HG02759 (cell line): ENCODE measurements at regions not wholly inside any gene's neighbourhood (a gene's known extent, or its start where the extent isn't known, plus 50 kb on each side); places are given as distances from the start of the nearest gene placed in this dataset.
"Not testable (repeated sequence)": the region's sequence is repeated elsewhere in the genome, so short reads cannot be mapped to it uniquely, and the experiment has no call there.

Source experiments
- ATAC-seq: cut with Tn5 transposase; IDR thresholded peaks from one replicate; pipeline ENCODE4 v1.9.1; 2021; ENCODE audit warnings: mild to moderate bottlenecking, moderate library complexity; ENCODE audit not compliant: unreplicated experiment

DNA sequence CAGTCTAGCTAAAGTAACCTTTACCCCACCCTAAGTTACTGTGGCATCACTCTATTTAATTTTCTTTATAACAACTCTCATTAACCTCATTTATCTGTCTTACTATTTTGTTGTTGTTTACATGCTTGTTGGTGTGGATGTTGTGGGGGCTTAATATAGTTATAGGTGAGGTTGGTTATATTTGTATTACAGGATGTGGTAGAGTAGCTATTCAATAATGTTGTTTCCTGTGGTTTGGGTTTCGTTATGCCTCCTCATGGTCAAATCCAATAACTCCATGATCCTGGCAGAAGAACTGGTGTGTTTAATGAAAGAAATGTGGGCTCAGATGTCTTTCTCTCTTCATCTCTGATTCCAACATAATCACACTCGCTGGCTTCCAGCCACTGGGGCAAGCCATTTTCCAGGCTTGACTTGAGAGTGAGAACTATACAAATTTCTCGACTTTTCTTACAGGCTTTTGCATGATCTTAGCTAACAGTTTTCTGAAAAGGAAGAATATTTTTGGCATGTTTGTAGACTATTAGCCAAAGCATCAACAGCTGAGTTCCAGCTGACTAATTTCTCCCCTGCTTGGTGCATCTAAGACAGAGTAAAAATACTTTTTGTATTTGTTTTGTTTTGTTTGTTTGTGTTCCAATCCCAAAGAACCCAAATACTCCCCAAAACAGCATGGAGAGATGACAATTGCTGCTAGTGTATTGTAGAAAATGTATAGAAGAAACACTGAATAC lies 303.7 kb upstream of the PAPPA start:
- ATAC-seq = no peak

- no peak for ATAC-seq
Measured at GRCh38 chr9:115850548-115851304, 302.9 kb upstream of the PAPPA start.

GRCh38 chr9:115855458-115856133 lies 298.0 kb upstream of the PAPPA start:
- no peak for ATAC-seq

DNA sequence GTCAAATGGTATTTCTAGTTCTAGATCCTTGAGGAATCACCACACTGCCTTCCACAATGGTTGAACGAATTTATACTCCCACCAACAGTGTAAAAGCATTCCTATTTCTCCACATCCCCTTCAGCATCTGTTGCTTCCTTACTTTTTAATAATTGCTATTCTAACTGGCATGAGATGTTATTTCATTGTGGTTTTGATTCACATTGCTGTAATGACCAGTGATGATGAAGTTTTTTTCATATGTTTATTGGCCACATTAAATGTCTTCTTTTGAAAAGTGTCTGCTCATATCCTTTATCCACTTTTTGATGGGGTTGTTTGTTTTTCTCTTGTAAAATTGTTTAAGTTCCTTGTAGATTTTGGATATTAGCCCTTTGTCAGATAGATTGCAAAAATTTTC lies 295.2 kb upstream of the PAPPA start:
- not testable (repeated sequence) for ATAC-seq

DNA sequence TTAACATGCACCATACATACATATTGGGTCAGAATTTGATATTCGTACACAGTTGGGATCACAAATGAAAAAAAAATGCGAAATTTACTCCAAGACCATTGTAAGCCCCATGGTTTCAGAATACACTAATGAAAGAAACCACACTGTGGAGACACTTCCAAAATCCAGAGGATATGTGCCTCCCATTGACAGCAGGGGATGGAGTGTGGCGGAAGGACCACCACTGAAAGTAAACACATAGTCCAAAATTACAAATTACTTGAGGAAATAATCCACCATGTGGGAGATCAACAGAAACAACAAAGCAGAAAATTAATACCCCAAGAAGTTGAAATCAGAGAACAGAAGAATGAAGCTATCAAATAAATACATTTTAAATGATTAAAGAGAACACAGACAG lies 291.6 kb upstream of the PAPPA start:
- no peak for ATAC-seq

DNA sequence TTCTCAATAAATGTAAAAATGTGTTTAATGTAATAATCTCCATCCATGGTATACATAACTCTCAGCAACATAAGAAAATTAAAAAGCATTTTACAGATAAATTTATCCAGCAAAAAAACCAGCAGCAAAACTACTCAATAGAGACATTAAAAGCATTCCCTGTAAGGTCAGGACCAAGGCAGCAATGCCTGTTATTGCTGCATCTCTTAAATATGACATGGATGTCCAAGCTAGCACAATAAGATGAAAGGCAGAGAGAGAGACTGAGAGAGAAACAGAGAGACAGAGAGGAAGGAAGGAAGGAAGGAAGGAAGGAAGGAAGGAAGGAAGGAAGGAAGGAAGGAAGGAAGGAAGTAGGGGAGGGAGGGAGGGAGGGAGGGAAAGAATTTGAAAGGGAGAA lies 289.0 kb upstream of the PAPPA start:
- ATAC-seq = no peak

DNA sequence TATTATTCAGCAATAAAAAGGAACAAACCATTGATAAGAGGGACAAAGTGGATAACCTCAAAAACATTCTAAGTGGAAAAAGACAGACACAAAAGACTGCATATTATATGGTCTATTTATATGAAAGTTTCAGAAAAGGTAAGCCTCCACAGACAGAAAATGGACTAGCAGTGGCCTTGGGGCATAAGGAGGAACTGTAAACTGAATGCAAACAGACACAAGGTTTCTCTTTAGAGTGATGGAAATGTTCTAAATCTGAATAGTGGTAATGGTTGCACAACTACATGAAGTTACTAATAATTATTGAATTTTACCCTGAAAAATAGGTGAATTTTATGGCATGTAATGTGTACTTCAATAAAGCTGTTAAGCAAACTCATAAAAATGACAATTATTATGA lies 286.3 kb upstream of the PAPPA start:
- no peak for ATAC-seq

GRCh38 chr9:115877852-115878438 lies 275.6 kb upstream of the PAPPA start:
- no peak for ATAC-seq

- ATAC-seq = no peak
Measured at GRCh38 chr9:115879451-115879850, 274.1 kb upstream of the PAPPA start.

DNA sequence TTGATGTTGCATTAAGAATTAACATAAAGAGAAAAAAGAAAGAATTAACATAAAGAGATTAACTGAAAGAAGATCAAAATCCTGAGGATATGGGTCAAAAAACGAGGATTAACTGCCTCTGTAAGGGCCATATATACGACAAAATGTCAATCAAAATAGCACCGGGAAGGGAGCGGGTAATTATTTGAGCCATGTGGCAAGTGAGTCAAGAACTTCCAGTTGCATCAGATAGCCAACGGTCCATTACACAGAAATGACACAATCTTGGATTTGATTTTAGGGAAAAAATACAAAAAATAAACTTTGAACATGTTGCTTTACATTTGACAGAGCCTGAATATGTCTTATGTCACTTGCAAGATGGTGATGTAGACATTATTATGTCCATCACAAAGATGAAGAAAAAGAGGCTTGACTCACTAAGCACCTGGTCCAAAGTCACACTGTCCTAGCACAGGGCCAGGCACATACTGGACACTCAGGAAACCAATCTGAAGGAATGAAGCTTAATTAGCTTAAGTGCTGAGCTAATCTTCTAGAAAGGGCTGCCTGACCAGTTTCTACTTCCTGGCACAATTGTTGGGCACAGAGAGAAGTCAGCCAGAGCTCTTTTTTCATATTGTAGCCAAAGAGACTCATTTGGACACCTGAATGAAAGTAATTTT lies 273.2 kb upstream of the PAPPA start:
- ATAC-seq = no peak

- no peak for ATAC-seq
Measured at GRCh38 chr9:115882911-115883310, 270.7 kb upstream of the PAPPA start.

- ATAC-seq = no peak
Measured at GRCh38 chr9:115883467-115884329, 269.9 kb upstream of the PAPPA start.

DNA sequence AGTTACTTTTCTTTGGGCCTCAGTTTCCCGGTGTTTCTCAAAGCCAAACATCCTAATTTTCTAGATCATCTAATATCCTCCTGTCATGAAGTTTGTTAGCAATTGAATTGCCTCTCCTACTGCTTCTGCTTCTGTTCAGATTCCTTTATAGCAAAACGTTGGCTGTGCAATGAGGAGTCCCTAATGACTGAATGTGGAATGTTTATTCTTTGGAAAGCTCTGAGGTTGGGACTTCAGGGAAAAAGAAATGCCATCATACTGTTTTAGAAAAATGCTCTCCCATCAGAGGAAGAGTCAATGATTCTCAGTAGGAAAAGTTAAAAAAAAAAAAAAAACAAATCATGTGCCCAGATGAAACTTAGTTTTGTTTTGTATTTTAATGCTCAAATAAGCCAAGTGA lies 268.7 kb upstream of the PAPPA start:
- ATAC-seq = no peak

GRCh38 chr9:115888131-115888530 lies 265.5 kb upstream of the PAPPA start:
- no peak for ATAC-seq

DNA sequence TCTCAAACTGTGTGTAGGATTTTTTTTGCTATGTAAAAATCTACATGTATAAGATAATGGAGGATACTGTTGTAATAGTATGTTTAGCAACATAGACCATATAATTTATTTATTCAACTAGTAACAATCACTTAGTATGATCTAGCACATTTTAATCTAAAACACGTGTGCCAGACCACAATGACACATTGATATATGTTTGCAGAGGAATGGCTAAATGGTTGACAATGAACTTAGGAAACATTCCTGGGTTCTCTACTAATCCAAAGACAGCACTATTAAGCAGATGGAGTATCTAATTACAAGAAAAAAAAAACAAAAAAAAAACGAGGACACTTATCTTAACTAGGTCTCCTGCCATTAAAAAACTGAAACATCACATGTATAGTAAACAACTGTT lies 261.7 kb upstream of the PAPPA start:
- no peak for ATAC-seq

DNA sequence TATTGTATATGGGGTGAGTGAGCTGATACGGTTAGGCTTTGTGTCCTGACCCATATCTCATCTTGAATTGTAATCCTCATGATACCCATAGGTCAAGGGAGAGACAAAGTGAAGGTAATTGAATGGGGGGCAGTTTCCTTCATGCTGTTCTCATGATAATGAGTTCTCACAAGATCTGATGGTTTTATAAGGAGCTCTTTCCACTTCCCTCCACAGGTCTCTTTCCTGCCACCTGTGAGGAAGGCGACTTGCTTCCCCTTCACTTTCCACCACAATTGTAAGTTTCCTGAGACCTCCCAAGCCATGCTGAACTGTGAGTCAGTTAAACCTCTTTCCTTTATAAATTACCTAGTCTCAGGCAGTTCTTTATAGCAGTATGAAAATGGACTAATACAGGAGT lies 255.1 kb upstream of the PAPPA start:
- not testable (repeated sequence) for ATAC-seq

DNA sequence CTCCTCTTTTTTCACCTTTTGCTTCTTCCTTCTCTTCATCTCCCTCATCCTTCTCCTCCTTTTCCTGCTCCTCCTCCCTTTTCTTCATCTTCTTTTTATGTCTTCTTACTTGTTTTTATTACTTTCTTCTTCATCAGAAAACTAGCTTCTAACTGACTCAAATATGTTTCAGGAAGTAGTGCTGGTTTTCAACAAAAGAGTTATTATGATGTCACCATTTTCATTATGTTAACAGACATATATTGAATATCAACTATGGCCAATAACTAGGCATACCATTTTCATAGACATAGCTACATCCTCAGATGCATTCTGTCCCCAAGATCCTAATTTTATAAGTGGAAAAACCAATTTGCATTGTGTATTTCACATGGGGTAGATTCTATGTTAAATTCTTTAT lies 252.9 kb upstream of the PAPPA start:
- ATAC-seq = no peak

GRCh38 chr9:115910959-115911358 lies 242.6 kb upstream of the PAPPA start:
- no peak for ATAC-seq

- ATAC-seq = no peak
Measured at GRCh38 chr9:115912086-115912485, 241.5 kb upstream of the PAPPA start.

GRCh38 chr9:115913696-115914095 lies 239.9 kb upstream of the PAPPA start:
- ATAC-seq = no peak
